ENCODE measurements at regions not wholly inside any gene's neighbourhood (a gene's known extent, or its start where the extent isn't known, plus 50 kb on each side); places are given as distances from the start of the nearest gene placed in this dataset.

GRCh38 chr5:112018846-112019245 lies 261.9 kb upstream of the NREP start:
- intact Hi-C loops (cut with micrococcal nuclease; ENCODE audit: unreplicated experiment): no loop called here
- ChIA-PET POLR2A (ENCODE audit: unreplicated experiment) (no interaction called here), CTCF (no interaction called here)
- Histone ChIP-seq H2AFZ (no peak overlapping the region), H4K20me1 (ENCODE audit: insufficient read depth) (no peaks in the 10 kb centered on the region; the same call in 1 of the 2 replicates), H3K9me2 (ENCODE audit: insufficient read depth) (no peaks in the 10 kb centered on the region), H3K4me1 (replicated peaks; ENCODE audit: insufficient read depth) (no peaks in the 10 kb centered on the region), H3K79me2 (ENCODE audit: low read depth) (no peaks in the 10 kb centered on the region), H3K9me3 (ENCODE audit: insufficient read depth, low read depth) (no peaks in the 10 kb centered on the region), H3K4me3 (no peak overlapping the region), H3K4me2 (no peak overlapping the region), H3K36me3 (ENCODE audit: low read depth) (no peaks in the 10 kb centered on the region), H3F3A (ENCODE audit: insufficient read depth, low read depth) (no peaks in the 10 kb centered on the region), H3K27ac (no peak overlapping the region), H3K27me3 (ENCODE audit: insufficient read depth, low read depth) (no peaks in the 10 kb centered on the region)
- no peak for TF ChIP-seq EZH2 (IDR thresholded peaks at IDR 0.05; ENCODE audit: low read depth)
- no peak for TF ChIP-seq CTCF (conservative IDR thresholded peaks at IDR 0.05)
- BruUV-seq (replicated peaks): no TSS peak
- DNase-seq: no peak

- POLR2A ChIA-PET (ENCODE audit: unreplicated experiment): no interaction called here
- CTCF ChIA-PET: no interaction called here
- no TSS peak for BruUV-seq (replicated peaks)
These were observed 260.0 kb upstream of the NREP start for GRCh38 chr5:112016980-112017379.

GRCh38 chr5:112014783-112015395 lies 257.9 kb upstream of the NREP start:
- Histone ChIP-seq H4K20me1 (ENCODE audit: insufficient read depth) (no peaks in the 10 kb centered on the region), H2AFZ (no peak overlapping the region), H3K36me3 (ENCODE audit: low read depth) (no peaks in the 10 kb centered on the region), H3K9me2 (ENCODE audit: insufficient read depth) (no peaks in the 10 kb centered on the region), H3K27ac (no peak overlapping the region), H3K9me3 (ENCODE audit: insufficient read depth, low read depth) (no peaks in the 10 kb centered on the region), H3K4me2 (no peak overlapping the region), H3K27me3 (ENCODE audit: insufficient read depth, low read depth) (no peaks in the 10 kb centered on the region), H3K4me1 (replicated peaks; ENCODE audit: insufficient read depth) (no peaks in the 10 kb centered on the region), H3K4me3 (no peak overlapping the region), H3K79me2 (ENCODE audit: low read depth) (no peaks in the 10 kb centered on the region), H3F3A (ENCODE audit: insufficient read depth, low read depth) (no peaks in the 10 kb centered on the region)
- BruUV-seq (replicated peaks): no TSS peak
- TF ChIP-seq EZH2 (IDR thresholded peaks at IDR 0.05; ENCODE audit: low read depth): no peak
- TF ChIP-seq CTCF (conservative IDR thresholded peaks at IDR 0.05): no peak
- ChIA-PET CTCF (no interaction called here), POLR2A (ENCODE audit: unreplicated experiment) (no interaction called here)
- intact Hi-C loops (cut with micrococcal nuclease; ENCODE audit: unreplicated experiment): no loop called here
- DNase-seq: no peak

More at GRCh38 chr5:112016980-112017379, 260.0 kb upstream of the NREP start:
- H3K36me3 ChIP-seq (ENCODE audit: low read depth): no peaks in the 10 kb centered on the region
- H2AFZ ChIP-seq: no peak overlapping the region
- H3K27me3 ChIP-seq (ENCODE audit: insufficient read depth, low read depth): no peaks in the 10 kb centered on the region
- no peak overlapping the region for H3K4me2 ChIP-seq
- no peak overlapping the region for H3K4me3 ChIP-seq
- no peaks in the 10 kb centered on the region for H3K4me1 ChIP-seq (replicated peaks; ENCODE audit: insufficient read depth)
- no peak overlapping the region for H3K27ac ChIP-seq
- H3F3A ChIP-seq (ENCODE audit: insufficient read depth, low read depth): no peaks in the 10 kb centered on the region
- no peak for DNase-seq
- intact Hi-C loops (cut with micrococcal nuclease; ENCODE audit: unreplicated experiment): no loop called here
- H3K9me2 ChIP-seq (ENCODE audit: insufficient read depth): no peaks in the 10 kb centered on the region
- H3K79me2 ChIP-seq (ENCODE audit: low read depth): no peaks in the 10 kb centered on the region
- H4K20me1 ChIP-seq (ENCODE audit: insufficient read depth): no peaks in the 10 kb centered on the region
- TF ChIP-seq CTCF (conservative IDR thresholded peaks at IDR 0.05) (no peak), EZH2 (IDR thresholded peaks at IDR 0.05; ENCODE audit: low read depth) (no peak)
- H3K9me3 ChIP-seq (ENCODE audit: insufficient read depth, low read depth): no peaks in the 10 kb centered on the region
